GM23338 (cell line): ENCODE measurements at regions not wholly inside any gene's neighbourhood (a gene's known extent, or its start where the extent isn't known, plus 50 kb on each side); places are given as distances from the start of the nearest gene placed in this dataset.

Source experiments
- ATAC-seq: fragments of 200-7000 bp; cut with Tn5 transposase; 3 replicates; pipeline ENCODE4 v1.9.1; 2020
- DNase-seq: peaks from one replicate; pipeline ENCODE4 v3.0.0-alpha.2; 2015; ENCODE audit warnings: low spot score
- H2AFZ ChIP-seq: fragments of 200-600 bp; sonication (generic); 2 replicates; pipeline ENCODE4 v1.8.0; 2016; ENCODE audit warnings: antibody characterized with exemption, mild to moderate bottlenecking, moderate library complexity
- H3F3A ChIP-seq: fragments of 200-600 bp; sonication (generic); replicated peaks from 2 replicates; pipeline ENCODE4 v1.8.0; 2017; ENCODE audit warnings: antibody characterized with exemption, mixed run types, low read depth
- H3K27ac ChIP-seq: fragments of 200-600 bp; sonication (generic); 2 replicates; pipeline ENCODE4 v1.6.1; 2016; ENCODE audit warnings: low read depth
- H3K27me3 ChIP-seq: fragments of 200-600 bp; sonication (generic); 2 replicates; pipeline ENCODE4 v1.8.0; 2016; ENCODE audit warnings: mild to moderate bottlenecking, mixed run types, moderate library complexity; ENCODE audit not compliant: insufficient read depth
- H3K36me3 ChIP-seq: fragments of 200-600 bp; sonication (generic); 2 replicates; pipeline ENCODE4 v1.8.0; 2016; ENCODE audit warnings: mild to moderate bottlenecking; ENCODE audit not compliant: insufficient read depth
- H3K4me1 ChIP-seq: fragments of 200-600 bp; sonication (generic); 2 replicates; pipeline ENCODE4 v1.8.0; 2016; ENCODE audit warnings: mild to moderate bottlenecking, moderate library complexity; ENCODE audit not compliant: insufficient read depth
- H3K4me2 ChIP-seq: fragments of 200-600 bp; sonication (generic); 2 replicates; pipeline ENCODE4 v1.7.1; 2017; ENCODE audit warnings: mixed run types
- H3K4me3 ChIP-seq: fragments of 200-600 bp; sonication (generic); 2 replicates; pipeline ENCODE4 v1.6.1; 2016; ENCODE audit warnings: mixed run types
- H3K79me2 ChIP-seq: fragments of 200-600 bp; sonication (generic); replicated peaks from 2 replicates; pipeline ENCODE4 v1.8.0; 2017; ENCODE audit warnings: mild to moderate bottlenecking; ENCODE audit not compliant: insufficient read depth
- H3K9me2 ChIP-seq: fragments of 200-600 bp; sonication (generic); 2 replicates; pipeline ENCODE4 v1.8.0; 2017; ENCODE audit not compliant: insufficient read depth
- H4K20me1 ChIP-seq: fragments of 200-600 bp; sonication (generic); replicated peaks from 2 replicates; pipeline ENCODE4 v1.8.0; 2017; ENCODE audit warnings: mild to moderate bottlenecking; ENCODE audit not compliant: insufficient read depth
- H3K27ac Mint-ChIP-seq: 2 replicates; pipeline ENCODE4 v1.8.0; 2020; ENCODE audit warnings: inconsistent platforms, mild to moderate bottlenecking, moderate library complexity, mixed read lengths
- H3K27me3 Mint-ChIP-seq: 3 replicates; pipeline ENCODE4 v1.8.0; 2022; ENCODE audit warnings: low read depth, mild to moderate bottlenecking, moderate library complexity, mixed read lengths, inconsistent platforms; ENCODE audit not compliant: insufficient read depth, poor library complexity
- H3K36me3 Mint-ChIP-seq: 3 replicates; pipeline ENCODE4 v1.8.0; 2021; ENCODE audit warnings: low read depth, mild to moderate bottlenecking, inconsistent platforms, moderate library complexity, mixed read lengths
- H3K4me1 Mint-ChIP-seq: 3 replicates; pipeline ENCODE4 v1.8.0; 2020; ENCODE audit warnings: mild to moderate bottlenecking, inconsistent platforms, mixed read lengths
- H3K4me3 Mint-ChIP-seq: 3 replicates; pipeline ENCODE4 v1.8.0; 2021; ENCODE audit warnings: moderate library complexity, mild to moderate bottlenecking, inconsistent platforms, mixed read lengths
- H3K9me3 Mint-ChIP-seq: 3 replicates; pipeline ENCODE4 v1.8.0; 2020; ENCODE audit warnings: moderate library complexity, mild to moderate bottlenecking, inconsistent platforms, mixed read lengths
- CREB1 ChIP-seq: fragments of 250-450 bp; sonication (Bioruptor Pico); IDR thresholded peaks from 2 replicates; pipeline ENCODE4 v1.5.0; 2020; ENCODE audit warnings: low read depth, mild to moderate bottlenecking, moderate library complexity
- EZH2 ChIP-seq: fragments of 200-600 bp; sonication (generic); IDR thresholded peaks from one replicate; pipeline ENCODE4 v1.8.0; 2017; ENCODE audit warnings: antibody characterized with exemption, mild to moderate bottlenecking, low read depth; ENCODE audit not compliant: unreplicated experiment
- EZH2phosphoT487 ChIP-seq: fragments of 200-600 bp; sonication (generic); IDR thresholded peaks from one replicate; pipeline ENCODE4 v1.8.1; 2018; ENCODE audit warnings: antibody characterized with exemption; ENCODE audit not compliant: unreplicated experiment
- JUNB ChIP-seq: IDR thresholded peaks from one replicate; pipeline ENCODE4 v1.6.1; 2016; ENCODE audit warnings: antibody characterized with exemption; ENCODE audit not compliant: unreplicated experiment
- NANOG ChIP-seq: IDR thresholded peaks from 2 replicates; pipeline ENCODE4 v1.6.1; 2016; ENCODE audit warnings: antibody characterized with exemption, borderline replicate concordance
- POLR2AphosphoS5 ChIP-seq: IDR thresholded peaks from 2 replicates; pipeline ENCODE4 v1.6.1; 2016; ENCODE audit warnings: antibody characterized with exemption, low read depth
- REST ChIP-seq: IDR thresholded peaks from one replicate; pipeline ENCODE4 v1.6.1; 2018; ENCODE audit warnings: antibody characterized with exemption; ENCODE audit not compliant: unreplicated experiment
- STAT1 ChIP-seq: IDR thresholded peaks from one replicate; pipeline ENCODE4 v1.6.1; 2016; ENCODE audit warnings: antibody characterized with exemption; ENCODE audit not compliant: unreplicated experiment
- ZNF114 ChIP-seq: fragments of 250-450 bp; sonication (Bioruptor Pico); IDR thresholded peaks from 2 replicates; pipeline ENCODE4 v1.5.0; 2020; ENCODE audit warnings: mild to moderate bottlenecking, moderate library complexity
- ZNF331 ChIP-seq: fragments of 250-450 bp; sonication (Bioruptor Pico); IDR thresholded peaks from 2 replicates; pipeline ENCODE4 v1.5.0; 2020; ENCODE audit warnings: low read depth, mild to moderate bottlenecking, moderate library complexity
- TF ChIP-seq, protein P1 (sequence below), 2 experiments: fragments of 200-600 bp in 1 of 2; sonication (generic) in 1 of 2; conservative IDR thresholded peaks; 2 replicates each; pipeline versions ENCODE4 v1.5.1 to v1.6.1; 2016 to 2017; ENCODE audit warnings: antibody characterized with exemption in 2 of 2, low read depth in 2 of 2, mild to moderate bottlenecking in 2 of 2, moderate library complexity in 1 of 2
- TF ChIP-seq, protein P2 (sequence below): IDR thresholded peaks from 2 replicates; pipeline ENCODE4 v1.6.1; 2016; ENCODE audit warnings: antibody characterized with exemption
- TF ChIP-seq, protein P3 (sequence below): fragments of 250-450 bp; sonication (Bioruptor Pico); IDR thresholded peaks from 2 replicates; pipeline ENCODE4 v1.5.0; 2020; ENCODE audit warnings: mild to moderate bottlenecking, moderate library complexity

GRCh38 chr9:21560281-21560745, 78.2 kb upstream of the IFNE start:
- no peak for TF ChIP-seq STAT1
- no peak for TF ChIP-seq POLR2AphosphoS5
- TF ChIP-seq REST, result no peak
- TF ChIP-seq, protein P1, sequence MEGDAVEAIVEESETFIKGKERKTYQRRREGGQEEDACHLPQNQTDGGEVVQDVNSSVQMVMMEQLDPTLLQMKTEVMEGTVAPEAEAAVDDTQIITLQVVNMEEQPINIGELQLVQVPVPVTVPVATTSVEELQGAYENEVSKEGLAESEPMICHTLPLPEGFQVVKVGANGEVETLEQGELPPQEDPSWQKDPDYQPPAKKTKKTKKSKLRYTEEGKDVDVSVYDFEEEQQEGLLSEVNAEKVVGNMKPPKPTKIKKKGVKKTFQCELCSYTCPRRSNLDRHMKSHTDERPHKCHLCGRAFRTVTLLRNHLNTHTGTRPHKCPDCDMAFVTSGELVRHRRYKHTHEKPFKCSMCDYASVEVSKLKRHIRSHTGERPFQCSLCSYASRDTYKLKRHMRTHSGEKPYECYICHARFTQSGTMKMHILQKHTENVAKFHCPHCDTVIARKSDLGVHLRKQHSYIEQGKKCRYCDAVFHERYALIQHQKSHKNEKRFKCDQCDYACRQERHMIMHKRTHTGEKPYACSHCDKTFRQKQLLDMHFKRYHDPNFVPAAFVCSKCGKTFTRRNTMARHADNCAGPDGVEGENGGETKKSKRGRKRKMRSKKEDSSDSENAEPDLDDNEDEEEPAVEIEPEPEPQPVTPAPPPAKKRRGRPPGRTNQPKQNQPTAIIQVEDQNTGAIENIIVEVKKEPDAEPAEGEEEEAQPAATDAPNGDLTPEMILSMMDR (conservative IDR thresholded peaks at IDR 0.05; ENCODE audit: low read depth in 2 of 2), result no peak
- TF ChIP-seq, protein P2, sequence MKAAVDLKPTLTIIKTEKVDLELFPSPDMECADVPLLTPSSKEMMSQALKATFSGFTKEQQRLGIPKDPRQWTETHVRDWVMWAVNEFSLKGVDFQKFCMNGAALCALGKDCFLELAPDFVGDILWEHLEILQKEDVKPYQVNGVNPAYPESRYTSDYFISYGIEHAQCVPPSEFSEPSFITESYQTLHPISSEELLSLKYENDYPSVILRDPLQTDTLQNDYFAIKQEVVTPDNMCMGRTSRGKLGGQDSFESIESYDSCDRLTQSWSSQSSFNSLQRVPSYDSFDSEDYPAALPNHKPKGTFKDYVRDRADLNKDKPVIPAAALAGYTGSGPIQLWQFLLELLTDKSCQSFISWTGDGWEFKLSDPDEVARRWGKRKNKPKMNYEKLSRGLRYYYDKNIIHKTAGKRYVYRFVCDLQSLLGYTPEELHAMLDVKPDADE, result no peak
- no peak for TF ChIP-seq CREB1 (CRISPR knock-in tag)
- no peak for TF ChIP-seq EZH2
- TF ChIP-seq ZNF331 (CRISPR knock-in tag), result no peak
- TF ChIP-seq, protein P3, sequence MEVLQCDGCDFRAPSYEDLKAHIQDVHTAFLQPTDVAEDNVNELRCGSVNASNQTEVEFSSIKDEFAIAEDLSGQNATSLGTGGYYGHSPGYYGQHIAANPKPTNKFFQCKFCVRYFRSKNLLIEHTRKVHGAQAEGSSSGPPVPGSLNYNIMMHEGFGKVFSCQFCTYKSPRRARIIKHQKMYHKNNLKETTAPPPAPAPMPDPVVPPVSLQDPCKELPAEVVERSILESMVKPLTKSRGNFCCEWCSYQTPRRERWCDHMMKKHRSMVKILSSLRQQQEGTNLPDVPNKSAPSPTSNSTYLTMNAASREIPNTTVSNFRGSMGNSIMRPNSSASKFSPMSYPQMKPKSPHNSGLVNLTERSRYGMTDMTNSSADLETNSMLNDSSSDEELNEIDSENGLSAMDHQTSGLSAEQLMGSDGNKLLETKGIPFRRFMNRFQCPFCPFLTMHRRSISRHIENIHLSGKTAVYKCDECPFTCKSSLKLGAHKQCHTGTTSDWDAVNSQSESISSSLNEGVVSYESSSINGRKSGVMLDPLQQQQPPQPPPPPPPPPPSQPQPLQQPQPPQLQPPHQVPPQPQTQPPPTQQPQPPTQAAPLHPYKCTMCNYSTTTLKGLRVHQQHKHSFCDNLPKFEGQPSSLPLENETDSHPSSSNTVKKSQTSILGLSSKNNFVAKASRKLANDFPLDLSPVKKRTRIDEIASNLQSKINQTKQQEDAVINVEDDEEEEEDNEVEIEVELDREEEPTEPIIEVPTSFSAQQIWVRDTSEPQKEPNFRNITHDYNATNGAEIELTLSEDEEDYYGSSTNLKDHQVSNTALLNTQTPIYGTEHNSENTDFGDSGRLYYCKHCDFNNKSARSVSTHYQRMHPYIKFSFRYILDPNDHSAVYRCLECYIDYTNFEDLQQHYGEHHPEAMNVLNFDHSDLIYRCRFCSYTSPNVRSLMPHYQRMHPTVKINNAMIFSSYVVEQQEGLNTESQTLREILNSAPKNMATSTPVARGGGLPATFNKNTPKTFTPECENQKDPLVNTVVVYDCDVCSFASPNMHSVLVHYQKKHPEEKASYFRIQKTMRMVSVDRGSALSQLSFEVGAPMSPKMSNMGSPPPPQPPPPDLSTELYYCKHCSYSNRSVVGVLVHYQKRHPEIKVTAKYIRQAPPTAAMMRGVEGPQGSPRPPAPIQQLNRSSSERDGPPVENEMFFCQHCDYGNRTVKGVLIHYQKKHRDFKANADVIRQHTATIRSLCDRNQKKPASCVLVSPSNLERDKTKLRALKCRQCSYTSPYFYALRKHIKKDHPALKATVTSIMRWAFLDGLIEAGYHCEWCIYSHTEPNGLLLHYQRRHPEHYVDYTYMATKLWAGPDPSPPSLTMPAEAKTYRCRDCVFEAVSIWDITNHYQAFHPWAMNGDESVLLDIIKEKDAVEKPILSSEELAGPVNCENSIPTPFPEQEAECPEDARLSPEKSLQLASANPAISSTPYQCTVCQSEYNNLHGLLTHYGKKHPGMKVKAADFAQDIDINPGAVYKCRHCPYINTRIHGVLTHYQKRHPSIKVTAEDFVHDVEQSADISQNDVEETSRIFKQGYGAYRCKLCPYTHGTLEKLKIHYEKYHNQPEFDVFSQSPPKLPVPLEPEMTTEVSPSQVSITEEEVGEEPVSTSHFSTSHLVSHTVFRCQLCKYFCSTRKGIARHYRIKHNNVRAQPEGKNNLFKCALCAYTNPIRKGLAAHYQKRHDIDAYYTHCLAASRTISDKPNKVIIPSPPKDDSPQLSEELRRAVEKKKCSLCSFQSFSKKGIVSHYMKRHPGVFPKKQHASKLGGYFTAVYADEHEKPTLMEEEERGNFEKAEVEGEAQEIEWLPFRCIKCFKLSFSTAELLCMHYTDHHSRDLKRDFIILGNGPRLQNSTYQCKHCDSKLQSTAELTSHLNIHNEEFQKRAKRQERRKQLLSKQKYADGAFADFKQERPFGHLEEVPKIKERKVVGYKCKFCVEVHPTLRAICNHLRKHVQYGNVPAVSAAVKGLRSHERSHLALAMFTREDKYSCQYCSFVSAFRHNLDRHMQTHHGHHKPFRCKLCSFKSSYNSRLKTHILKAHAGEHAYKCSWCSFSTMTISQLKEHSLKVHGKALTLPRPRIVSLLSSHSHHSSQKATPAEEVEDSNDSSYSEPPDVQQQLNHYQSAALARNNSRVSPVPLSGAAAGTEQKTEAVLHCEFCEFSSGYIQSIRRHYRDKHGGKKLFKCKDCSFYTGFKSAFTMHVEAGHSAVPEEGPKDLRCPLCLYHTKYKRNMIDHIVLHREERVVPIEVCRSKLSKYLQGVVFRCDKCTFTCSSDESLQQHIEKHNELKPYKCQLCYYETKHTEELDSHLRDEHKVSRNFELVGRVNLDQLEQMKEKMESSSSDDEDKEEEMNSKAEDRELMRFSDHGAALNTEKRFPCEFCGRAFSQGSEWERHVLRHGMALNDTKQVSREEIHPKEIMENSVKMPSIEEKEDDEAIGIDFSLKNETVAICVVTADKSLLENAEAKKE (CRISPR knock-in tag), result no peak
- TF ChIP-seq JUNB, result no peak
- no peak for TF ChIP-seq NANOG
- TF ChIP-seq ZNF114 (CRISPR knock-in tag), result no peak
- no peak for TF ChIP-seq EZH2phosphoT487
- peak overlapping the region; percentile 67 for H3K4me3 ChIP-seq
- H3K27me3 Mint-ChIP-seq, result peaks cover 16% of the 10 kb centered on the region
- H3K79me2 ChIP-seq, result peaks cover 29% of the 10 kb centered on the region
- ATAC-seq, result peak; percentile 4; the same call in 1 of the 3 replicates
- peak overlapping the region; percentile 77 for H3K4me3 Mint-ChIP-seq
- no peaks in the 10 kb centered on the region for H3F3A ChIP-seq
- peak; percentile 30 for DNase-seq
- no peak overlapping the region for H3K27ac ChIP-seq
- no peak overlapping the region for H3K27ac Mint-ChIP-seq
- no peaks in the 10 kb centered on the region for H3K36me3 Mint-ChIP-seq
- H3K9me2 ChIP-seq, result no peaks in the 10 kb centered on the region
- peaks cover 32% of the 10 kb centered on the region for H3K27me3 ChIP-seq
- H3K36me3 ChIP-seq, result no peaks in the 10 kb centered on the region
- H3K4me1 Mint-ChIP-seq, result peaks cover 34% of the 10 kb centered on the region
- peak overlapping the region; percentile 93 for H2AFZ ChIP-seq
- no peaks in the 10 kb centered on the region; the same call in 1 of the 2 replicates for H4K20me1 ChIP-seq
- H3K9me3 Mint-ChIP-seq, result no peaks in the 10 kb centered on the region
- peak overlapping the region; percentile 87 for H3K4me2 ChIP-seq
- H3K4me1 ChIP-seq, result peaks cover 36% of the 10 kb centered on the region
